ENCODE measurements at regions not wholly inside any gene's neighbourhood (a gene's known extent, or its start where the extent isn't known, plus 50 kb on each side); places are given as distances from the start of the nearest gene placed in this dataset.
"Not testable (repeated sequence)": the region's sequence is repeated elsewhere in the genome, so short reads cannot be mapped to it uniquely, and the experiment has no call there.

- DNase-seq (ENCODE audit: insufficient read length, low spot score) = no peak
- TF ChIP-seq POLR2A (IDR thresholded peaks at IDR 0.05; ENCODE audit: low read depth, low read length) (no peak), POLR2AphosphoS5 (IDR thresholded peaks at IDR 0.05; ENCODE audit: low read depth, low read length) (no peak), POU2F2 (IDR thresholded peaks at IDR 0.05; ENCODE audit: low read depth, low read length) (no peak), TAF1 (IDR thresholded peaks at IDR 0.05; ENCODE audit: low read depth, low read length) (no peak), SPI1 (IDR thresholded peaks at IDR 0.05; ENCODE audit: low read depth, low read length) (no peak), PAX5 (IDR thresholded peaks at IDR 0.05; ENCODE audit: insufficient read depth, low read length, severe bottlenecking) (no peak)
- FAIRE-seq = no peak
These were observed 154.7 kb downstream of the SHANK2 start for GRCh38 chr11:71097506-71098240.

- FAIRE-seq (no peak), DNase-seq (ENCODE audit: insufficient read length, low spot score) (no peak)
- TF ChIP-seq TAF1 (IDR thresholded peaks at IDR 0.05; ENCODE audit: low read depth, low read length) = no peak
- no peak for TF ChIP-seq PAX5 (IDR thresholded peaks at IDR 0.05; ENCODE audit: insufficient read depth, low read length, severe bottlenecking)
- TF ChIP-seq SPI1 (IDR thresholded peaks at IDR 0.05; ENCODE audit: low read depth, low read length) = no peak
- no peak for TF ChIP-seq POLR2A (IDR thresholded peaks at IDR 0.05; ENCODE audit: low read depth, low read length)
- no peak for TF ChIP-seq POLR2AphosphoS5 (IDR thresholded peaks at IDR 0.05; ENCODE audit: low read depth, low read length)
- TF ChIP-seq POU2F2 (IDR thresholded peaks at IDR 0.05; ENCODE audit: low read depth, low read length) = no peak
These were observed 155.5 kb downstream of the SHANK2 start for GRCh38 chr11:71096751-71097388.

- FAIRE-seq (no peak), DNase-seq (ENCODE audit: insufficient read length, low spot score) (no peak)
- TF ChIP-seq PAX5 (IDR thresholded peaks at IDR 0.05; ENCODE audit: insufficient read depth, low read length, severe bottlenecking) (no peak), POLR2AphosphoS5 (IDR thresholded peaks at IDR 0.05; ENCODE audit: low read depth, low read length) (no peak), TAF1 (IDR thresholded peaks at IDR 0.05; ENCODE audit: low read depth, low read length) (no peak), POLR2A (IDR thresholded peaks at IDR 0.05; ENCODE audit: low read depth, low read length) (no peak)
These were observed 157.0 kb downstream of the SHANK2 start for GRCh38 chr11:71095294-71095850.

GRCh38 chr11:71094296-71095077 is 157.9 kb downstream of the SHANK2 start:
- FAIRE-seq (no peak), DNase-seq (ENCODE audit: insufficient read length, low spot score) (no peak)
- no peak for TF ChIP-seq PAX5 (IDR thresholded peaks at IDR 0.05; ENCODE audit: insufficient read depth, low read length, severe bottlenecking)
- no peak for TF ChIP-seq POLR2A (IDR thresholded peaks at IDR 0.05; ENCODE audit: low read depth, low read length)
- TF ChIP-seq TAF1 (IDR thresholded peaks at IDR 0.05; ENCODE audit: low read depth, low read length) = no peak
- TF ChIP-seq POLR2AphosphoS5 (IDR thresholded peaks at IDR 0.05; ENCODE audit: low read depth, low read length) = no peak
- TF ChIP-seq SPI1 (IDR thresholded peaks at IDR 0.05; ENCODE audit: low read depth, low read length) = no peak
- TF ChIP-seq POU2F2 (IDR thresholded peaks at IDR 0.05; ENCODE audit: low read depth, low read length) = no peak

- TF ChIP-seq PAX5 (IDR thresholded peaks at IDR 0.05; ENCODE audit: insufficient read depth, low read length, severe bottlenecking) (no peak), SPI1 (IDR thresholded peaks at IDR 0.05; ENCODE audit: low read depth, low read length) (no peak), POLR2A (IDR thresholded peaks at IDR 0.05; ENCODE audit: low read depth, low read length) (no peak), POU2F2 (IDR thresholded peaks at IDR 0.05; ENCODE audit: low read depth, low read length) (no peak), TAF1 (IDR thresholded peaks at IDR 0.05; ENCODE audit: low read depth, low read length) (no peak), POLR2AphosphoS5 (IDR thresholded peaks at IDR 0.05; ENCODE audit: low read depth, low read length) (no peak)
- FAIRE-seq (no peak), DNase-seq (ENCODE audit: insufficient read length, low spot score) (no peak)
These were observed 158.6 kb downstream of the SHANK2 start for GRCh38 chr11:71093783-71094182.

GRCh38 chr11:71091506-71092265 is 160.7 kb downstream of the SHANK2 start:
- DNase-seq (ENCODE audit: insufficient read length, low spot score) (no peak), FAIRE-seq (no peak)
- TF ChIP-seq POLR2A (IDR thresholded peaks at IDR 0.05; ENCODE audit: low read depth, low read length) = no peak
- TF ChIP-seq POU2F2 (IDR thresholded peaks at IDR 0.05; ENCODE audit: low read depth, low read length) = no peak

- no peak for DNase-seq (ENCODE audit: insufficient read length, low spot score)
- FAIRE-seq = no peak
- TF ChIP-seq POLR2A (IDR thresholded peaks at IDR 0.05; ENCODE audit: low read depth, low read length) (no peak), TAF1 (IDR thresholded peaks at IDR 0.05; ENCODE audit: low read depth, low read length) (no peak), SPI1 (IDR thresholded peaks at IDR 0.05; ENCODE audit: low read depth, low read length) (no peak)
These were observed 162.8 kb downstream of the SHANK2 start for GRCh38 chr11:71089571-71089970.

- not testable (repeated sequence) for FAIRE-seq
These were observed 163.8 kb downstream of the SHANK2 start for GRCh38 chr11:71088314-71089215.

More at GRCh38 chr11:71088314-71089215, 163.8 kb downstream of the SHANK2 start:
- not testable (repeated sequence) for DNase-seq (ENCODE audit: insufficient read length, low spot score)

Data from GM12891 (cell line).